Body of pancreas (tissue), 4 donors: ENCODE measurements at regions not wholly inside any gene's neighbourhood (a gene's known extent, or its start where the extent isn't known, plus 50 kb on each side); places are given as distances from the start of the nearest gene placed in this dataset.

Experiments used
- CTCF ChIP-seq, 7 experiments: fragments of 450-650 bp in 4 of 7; fragments of 200-600 bp in 3 of 7; sonication (generic) in 3 of 7; IDR thresholded peaks; one replicate each; pipeline ENCODE4 v1.5.1; 2016 to 2019; ENCODE audit warnings: antibody characterized with exemption in 7 of 7
- POLR2A ChIP-seq, 3 donors: fragments of 450-650 bp; IDR thresholded peaks; one replicate each; pipeline ENCODE4 v1.6.1; 2016; ENCODE audit warnings: antibody characterized with exemption in 3 of 3, mild to moderate bottlenecking in 2 of 3

- TF ChIP-seq CTCF (IDR thresholded peaks at IDR 0.05), result no peak
- TF ChIP-seq POLR2A (IDR thresholded peaks at IDR 0.05), result no peak
Measured at GRCh38 chr18:72935744-72936143, 68.0 kb upstream of the NETO1 start.
